CD4-positive, alpha-beta T cell (primary cell): ENCODE measurements at regions not wholly inside any gene's neighbourhood (a gene's known extent, or its start where the extent isn't known, plus 50 kb on each side); places are given as distances from the start of the nearest gene placed in this dataset.

Source experiments
- ATAC-seq: fragments of 200-7000 bp; cut with Tn5 transposase; one replicate; pipeline ENCODE4 v1.10.0; 2022; ENCODE audit warnings: mild to moderate bottlenecking; ENCODE audit not compliant: poor library complexity
- CTCF ChIA-PET: fragments of 350-600 bp; sonication (Branson Sonifier 250); formaldehyde crosslinking; loops from one replicate; lab custom pipeline; 2021; ENCODE audit warnings: antibody characterized with exemption, inconsistent platforms; lab: Charles Lee
- POLR2A ChIA-PET: fragments of 350-600 bp; sonication (Branson Sonifier 250); formaldehyde crosslinking; loops from one replicate; lab custom pipeline; 2021; ENCODE audit warnings: antibody characterized with exemption, inconsistent platforms; lab: Charles Lee
- DNase-seq, 14 experiments: peaks; one replicate each; pipeline ENCODE4 v3.0.0-alpha.2; 2013 to 2020; ENCODE audit warnings: mixed read lengths in 2 of 14
- H3K27ac ChIP-seq, 2 donors: one replicate each; pipeline versions ENCODE4 v1.5.1 to v1.7.0; 2013; ENCODE audit warnings: low read length in 2 of 2, low read depth in 1 of 2, mild to moderate bottlenecking in 1 of 2
- H3K27me3 ChIP-seq, 2 experiments: 1 replicate in 1 of 2; 2 replicates in 1 of 2; pipeline versions ENCODE4 v1.6.1 to v1.7.0; 2013; ENCODE audit warnings: low read length in 2 of 2, control low read depth in 1 of 2, mild to moderate bottlenecking in 1 of 2, moderate library complexity in 1 of 2; ENCODE audit not compliant: insufficient read depth in 2 of 2, control insufficient read depth in 1 of 2
- H3K36me3 ChIP-seq: one replicate; pipeline ENCODE4 v1.6.1; 2013; ENCODE audit warnings: low read length, control low read depth; ENCODE audit not compliant: insufficient read depth
- H3K4me1 ChIP-seq: one replicate; pipeline ENCODE4 v1.6.1; 2013; ENCODE audit warnings: low read length, control low read depth; ENCODE audit not compliant: insufficient read depth
- H3K4me3 ChIP-seq: one replicate; pipeline ENCODE4 v1.5.1; 2013; ENCODE audit warnings: mild to moderate bottlenecking, low read length, moderate library complexity
- H3K9me3 ChIP-seq, 2 experiments: 1 replicate in 1 of 2; 2 replicates in 1 of 2; pipeline versions ENCODE4 v1.6.1 to v1.7.0; 2013; ENCODE audit warnings: low read length in 2 of 2, mild to moderate bottlenecking in 2 of 2, control low read depth in 1 of 2, moderate library complexity in 1 of 2; ENCODE audit not compliant: control insufficient read depth in 1 of 2, insufficient read depth in 1 of 2
- H3K27ac Mint-ChIP-seq: one replicate; pipeline ENCODE4 v1.8.0; 2020; ENCODE audit warnings: mixed read lengths
- H3K27me3 Mint-ChIP-seq: one replicate; pipeline ENCODE4 v1.8.0; 2021; ENCODE audit warnings: mixed read lengths
- H3K36me3 Mint-ChIP-seq: one replicate; pipeline ENCODE4 v1.8.0; 2021; ENCODE audit warnings: low read depth, mixed read lengths
- H3K4me1 Mint-ChIP-seq: one replicate; pipeline ENCODE4 v1.8.0; 2021; ENCODE audit warnings: low read depth, mixed read lengths
- H3K4me3 Mint-ChIP-seq: one replicate; pipeline ENCODE4 v1.8.0; 2020; ENCODE audit warnings: mild to moderate bottlenecking, mixed read lengths
- H3K9me3 Mint-ChIP-seq: one replicate; pipeline ENCODE4 v1.8.0; 2020; ENCODE audit warnings: mixed read lengths
- CTCF ChIP-seq: fragments of 200-600 bp; IDR thresholded peaks from one replicate; pipeline ENCODE4 v1.8.0; 2022; ENCODE audit warnings: antibody characterized with exemption, mild to moderate bottlenecking
- intact Hi-C, 2 experiments: fragments of 100-400 bp; cut with DNase I in 1 of 2; cut with micrococcal nuclease in 1 of 2; formaldehyde crosslinking; loops; one replicate each; pipeline versions ENCODE4 v1.15.1 to v1.9.0; 2023 to 2025; cut with DNase I, micrococcal nuclease

- DNase-seq (no peak), ATAC-seq (no peak)
- no peak overlapping the region for H3K27ac ChIP-seq
- no peak for TF ChIP-seq CTCF
- Mint-ChIP-seq H3K4me3 (no peak overlapping the region), H3K27me3 (no peaks in the 10 kb centered on the region), H3K27ac (no peak overlapping the region), H3K9me3 (peaks cover 12% of the 10 kb centered on the region), H3K36me3 (no peaks in the 10 kb centered on the region), H3K4me1 (no peaks in the 10 kb centered on the region)
- no peaks in the 10 kb centered on the region for H3K36me3 ChIP-seq
- H3K9me3 ChIP-seq, result no peaks in the 10 kb centered on the region
- intact Hi-C loops, result no loop called here
- POLR2A ChIA-PET, result no interaction called here
- no peaks in the 10 kb centered on the region for H3K4me1 ChIP-seq
- H3K4me3 ChIP-seq, result no peak overlapping the region
- CTCF ChIA-PET, result no interaction called here
- H3K27me3 ChIP-seq, result no peaks in the 10 kb centered on the region
Measured at GRCh38 chr7:109503421-109503820, 933.7 kb downstream of the DNAJB9 start.

- intact Hi-C loops, result no loop called here
- ATAC-seq, result no peak
- H3K36me3 Mint-ChIP-seq, result no peaks in the 10 kb centered on the region
- H3K27ac ChIP-seq, result no peak overlapping the region
- DNase-seq, result no peak
- ChIA-PET POLR2A (no interaction called here), CTCF (no interaction called here)
- no peak overlapping the region for H3K4me3 Mint-ChIP-seq
- no peak overlapping the region for H3K4me3 ChIP-seq
- no peaks in the 10 kb centered on the region for H3K4me1 ChIP-seq
- H3K27ac Mint-ChIP-seq, result no peak overlapping the region
- H3K27me3 Mint-ChIP-seq, result no peaks in the 10 kb centered on the region
- H3K4me1 Mint-ChIP-seq, result no peaks in the 10 kb centered on the region
- no peaks in the 10 kb centered on the region for H3K27me3 ChIP-seq
- TF ChIP-seq CTCF, result no peak
- no peaks in the 10 kb centered on the region for H3K36me3 ChIP-seq
- H3K9me3 Mint-ChIP-seq, result no peaks in the 10 kb centered on the region
- H3K9me3 ChIP-seq, result no peaks in the 10 kb centered on the region
Measured at GRCh38 chr7:109522585-109522984, 952.9 kb downstream of the DNAJB9 start.

GRCh38 chr7:109527833-109528232, 958.2 kb downstream of the DNAJB9 start:
- H3K27me3 ChIP-seq, result no peaks in the 10 kb centered on the region
- Mint-ChIP-seq H3K9me3 (no peaks in the 10 kb centered on the region), H3K27ac (no peak overlapping the region), H3K36me3 (no peaks in the 10 kb centered on the region), H3K4me3 (no peak overlapping the region), H3K27me3 (no peaks in the 10 kb centered on the region), H3K4me1 (no peaks in the 10 kb centered on the region)
- intact Hi-C loops, result no loop called here
- ChIA-PET CTCF (no interaction called here), POLR2A (no interaction called here)
- no peak for DNase-seq
- ATAC-seq, result no peak
- H3K36me3 ChIP-seq, result no peaks in the 10 kb centered on the region
- H3K4me1 ChIP-seq, result no peaks in the 10 kb centered on the region
- H3K9me3 ChIP-seq, result peaks cover 0 to 4% of the 10 kb centered on the region in 2 experiments
- TF ChIP-seq CTCF, result no peak
- no peak overlapping the region for H3K27ac ChIP-seq
- H3K4me3 ChIP-seq, result no peak overlapping the region
